Muscle layer of duodenum (tissue), 2 donors: ENCODE measurements at regions not wholly inside any gene's neighbourhood (a gene's known extent, or its start where the extent isn't known, plus 50 kb on each side); places are given as distances from the start of the nearest gene placed in this dataset.
"Not testable (repeated sequence)": the region's sequence is repeated elsewhere in the genome, so short reads cannot be mapped to it uniquely, and the experiment has no call there.

Experiments used
- H3K27ac ChIP-seq: one replicate; pipeline ENCODE4 v1.7.0; 2013; ENCODE audit warnings: mild to moderate bottlenecking, low read length
- H3K27me3 ChIP-seq: one replicate; pipeline ENCODE4 v1.7.0; 2013; ENCODE audit warnings: low read depth, mild to moderate bottlenecking, control low read depth, low read length
- H3K36me3 ChIP-seq, 2 donors: one replicate each; pipeline ENCODE4 v1.7.0; 2013; ENCODE audit warnings: low read length in 2 of 2, control low read depth in 1 of 2, mild to moderate bottlenecking in 1 of 2; ENCODE audit not compliant: insufficient read depth in 2 of 2, control insufficient read depth in 1 of 2
- H3K4me1 ChIP-seq, 2 donors: one replicate each; pipeline ENCODE4 v1.7.0; 2013; ENCODE audit warnings: low read length in 2 of 2, mild to moderate bottlenecking in 2 of 2, control low read depth in 1 of 2, moderate library complexity in 1 of 2; ENCODE audit not compliant: insufficient read depth in 2 of 2, control insufficient read depth in 1 of 2
- H3K4me3 ChIP-seq, 2 donors: one replicate each; pipeline ENCODE4 v1.7.0; 2013; ENCODE audit warnings: low read length in 2 of 2, low read depth in 1 of 2, mild to moderate bottlenecking in 1 of 2
- H3K9me3 ChIP-seq, 2 donors: one replicate each; pipeline ENCODE4 v1.7.0; 2013; ENCODE audit warnings: low read length in 2 of 2, control low read depth in 1 of 2, mild to moderate bottlenecking in 1 of 2; ENCODE audit not compliant: control insufficient read depth in 1 of 2
- donor health status: healthy.

- Histone ChIP-seq H3K27ac (no peak overlapping the region), H3K36me3 (no peaks in the 10 kb centered on the region), H3K27me3 (no peaks in the 10 kb centered on the region)
These were observed 63.8 kb upstream of the VPREB1 start for GRCh38 chr22:22180738-22181285.

GRCh38 chr22:22179858-22180257 lies 64.7 kb upstream of the VPREB1 start:
- Histone ChIP-seq H3K27me3 (no peaks in the 10 kb centered on the region), H3K27ac (no peak overlapping the region), H3K9me3 (no peaks in the 10 kb centered on the region), H3K4me1 (no peaks in the 10 kb centered on the region), H3K36me3 (no peaks in the 10 kb centered on the region), H3K4me3 (no peak overlapping the region)

More at GRCh38 chr22:22180738-22181285, 63.8 kb upstream of the VPREB1 start:
- no peaks in the 10 kb centered on the region for H3K9me3 ChIP-seq
- H3K4me1 ChIP-seq: no peaks in the 10 kb centered on the region
- no peak overlapping the region for H3K4me3 ChIP-seq

- no peak overlapping the region for H3K4me3 ChIP-seq
- no peaks in the 10 kb centered on the region for H3K36me3 ChIP-seq
- H3K27ac ChIP-seq: no peak overlapping the region
- H3K27me3 ChIP-seq: no peaks in the 10 kb centered on the region
- H3K9me3 ChIP-seq: no peaks in the 10 kb centered on the region
- H3K4me1 ChIP-seq: no peaks in the 10 kb centered on the region
These were observed 65.6 kb upstream of the VPREB1 start for GRCh38 chr22:22178992-22179391.

- Histone ChIP-seq H3K27ac (no peak overlapping the region), H3K4me3 (no peak overlapping the region), H3K27me3 (no peaks in the 10 kb centered on the region), H3K4me1 (no peaks in the 10 kb centered on the region), H3K36me3 (no peaks in the 10 kb centered on the region), H3K9me3 (no peaks in the 10 kb centered on the region)
These were observed 66.1 kb upstream of the VPREB1 start for GRCh38 chr22:22178355-22178965.

GRCh38 chr22:22176929-22177616 lies 67.5 kb upstream of the VPREB1 start:
- no peak overlapping the region for H3K4me3 ChIP-seq
- no peaks in the 10 kb centered on the region for H3K4me1 ChIP-seq

GRCh38 chr22:22172896-22173628 lies 71.5 kb upstream of the VPREB1 start:
- not testable (repeated sequence) for H3K27me3 ChIP-seq, H3K9me3 ChIP-seq, H3K36me3 ChIP-seq, H3K27ac ChIP-seq, H3K4me3 ChIP-seq, H3K4me1 ChIP-seq

More at GRCh38 chr22:22176929-22177616, 67.5 kb upstream of the VPREB1 start:
- H3K9me3 ChIP-seq: no peaks in the 10 kb centered on the region
- no peaks in the 10 kb centered on the region for H3K27me3 ChIP-seq
- no peaks in the 10 kb centered on the region for H3K36me3 ChIP-seq
- no peak overlapping the region for H3K27ac ChIP-seq

GRCh38 chr22:22171357-22172218 lies 73.0 kb upstream of the VPREB1 start:
- Histone ChIP-seq H3K27me3 (no peaks in the 10 kb centered on the region), H3K4me1 (no peaks in the 10 kb centered on the region), H3K27ac (no peak overlapping the region), H3K9me3 (no peaks in the 10 kb centered on the region), H3K36me3 (no peaks in the 10 kb centered on the region), H3K4me3 (no peak overlapping the region)

- no peaks in the 10 kb centered on the region for H3K36me3 ChIP-seq
- H3K27ac ChIP-seq: no peak overlapping the region
- no peak overlapping the region for H3K4me3 ChIP-seq
- H3K27me3 ChIP-seq: no peaks in the 10 kb centered on the region
- H3K4me1 ChIP-seq: no peaks in the 10 kb centered on the region
- H3K9me3 ChIP-seq: no peaks in the 10 kb centered on the region
These were observed 74.7 kb upstream of the VPREB1 start for GRCh38 chr22:22169923-22170322.

GRCh38 chr22:22168941-22169867 lies 75.4 kb upstream of the VPREB1 start:
- Histone ChIP-seq H3K27me3 (no peaks in the 10 kb centered on the region), H3K9me3 (no peaks in the 10 kb centered on the region), H3K4me1 (no peaks in the 10 kb centered on the region), H3K4me3 (no peak overlapping the region), H3K36me3 (no peaks in the 10 kb centered on the region), H3K27ac (no peak overlapping the region)

- H3K27ac ChIP-seq: no peak overlapping the region
- H3K4me3 ChIP-seq: peak overlapping the region in 1 of 2 donors; percentile 31
- no peaks in the 10 kb centered on the region for H3K36me3 ChIP-seq
- no peaks in the 10 kb centered on the region for H3K9me3 ChIP-seq
- H3K4me1 ChIP-seq: no peaks in the 10 kb centered on the region
- no peaks in the 10 kb centered on the region for H3K27me3 ChIP-seq
These were observed 76.2 kb upstream of the VPREB1 start for GRCh38 chr22:22168190-22168940.
